ENCODE measurements at regions not wholly inside any gene's neighbourhood (a gene's known extent, or its start where the extent isn't known, plus 50 kb on each side); places are given as distances from the start of the nearest gene placed in this dataset.

DNA sequence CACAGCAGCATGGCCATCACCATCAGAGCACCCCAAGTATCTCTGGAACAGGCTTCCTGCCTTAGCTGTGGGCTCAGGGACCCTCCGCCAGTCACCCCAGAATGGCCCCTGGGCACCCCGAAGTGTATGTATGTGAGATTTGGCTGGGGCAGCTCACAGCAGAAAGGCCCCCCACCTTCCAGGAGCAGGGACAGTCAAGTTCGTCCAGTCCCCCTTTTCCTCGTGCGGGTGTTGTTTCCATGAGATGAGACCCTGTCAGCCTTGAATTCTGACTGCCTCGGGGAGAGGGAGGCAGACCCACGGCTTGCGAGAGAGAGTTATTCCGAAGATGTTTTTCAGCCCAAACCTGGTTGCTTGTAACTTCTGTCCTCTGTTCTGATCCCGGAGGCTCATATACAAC, 290.9 kb upstream of the HDAC4 start:
- no peak for DNase-seq (ENCODE audit: low read depth in 2 of 2)

DNA sequence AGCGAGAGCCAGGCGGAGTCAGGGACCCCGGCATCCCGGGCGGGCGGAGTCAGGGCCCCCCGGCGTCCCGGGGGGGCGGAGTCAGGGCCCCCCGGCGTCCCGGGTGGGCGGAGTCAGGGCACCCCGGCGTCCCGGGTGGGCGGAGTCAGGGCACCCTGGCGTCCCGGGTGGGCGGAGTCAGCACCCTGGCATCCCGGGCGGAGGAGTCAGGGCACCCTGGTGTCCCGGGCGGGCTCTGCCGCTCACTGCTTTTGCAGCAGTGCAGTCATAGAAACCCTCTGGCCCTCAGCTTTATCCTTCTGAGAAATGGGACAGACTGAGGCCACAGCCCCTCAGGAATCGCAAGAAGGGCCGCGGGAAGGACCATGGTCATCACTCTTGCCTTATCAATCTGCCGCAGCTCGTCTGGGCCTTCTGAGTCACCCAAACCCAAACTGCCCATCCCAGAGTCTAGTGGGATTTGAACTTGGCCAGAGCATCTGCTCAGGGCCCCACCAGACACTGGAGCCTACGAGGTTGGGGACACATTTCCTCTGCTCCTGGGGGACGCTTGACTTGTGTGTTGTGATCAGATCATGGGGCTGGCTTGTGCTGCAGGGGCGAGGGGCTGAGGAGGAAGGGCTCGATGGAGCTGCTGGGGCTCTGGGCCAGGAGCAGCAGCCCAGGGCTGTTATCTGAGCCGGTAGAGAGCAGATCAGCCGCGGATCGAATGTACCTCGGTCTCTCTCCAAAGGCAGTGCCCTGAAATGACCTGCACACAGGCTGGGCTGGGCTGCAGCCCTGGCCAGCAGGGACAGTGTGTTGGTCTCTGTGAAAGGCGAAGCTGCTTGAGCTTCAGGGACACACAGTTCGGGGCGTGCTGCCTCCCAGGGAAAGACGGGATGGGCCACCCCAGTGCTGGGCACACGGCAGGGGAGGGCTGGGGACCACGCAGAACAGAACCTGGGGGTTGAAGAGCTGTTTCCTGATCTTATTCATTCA, 290.1 kb upstream of the HDAC4 start:
- DNase-seq (ENCODE audit: low read depth in 2 of 2): no peak

DNA sequence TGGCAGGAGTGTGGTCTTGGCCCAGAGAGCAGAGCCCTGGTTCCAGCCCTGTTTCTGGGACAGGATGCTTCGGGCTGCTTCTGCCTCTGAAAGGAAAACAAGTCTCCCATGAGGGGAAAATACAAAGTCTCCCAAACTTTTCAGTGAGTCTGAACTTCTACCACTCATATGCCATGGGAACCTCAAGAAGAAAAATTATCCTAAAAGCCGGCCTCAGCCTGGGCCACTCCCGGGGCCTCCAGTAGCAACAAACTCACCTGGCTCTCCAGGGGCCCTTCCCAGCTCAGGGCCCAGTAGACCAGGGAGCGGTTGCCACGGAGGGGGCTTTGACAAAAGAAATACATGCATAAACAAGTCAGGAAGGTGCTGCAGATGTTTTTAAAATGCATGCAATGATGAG, 289.2 kb upstream of the HDAC4 start:
- no peak for DNase-seq (ENCODE audit: low read depth in 2 of 2)

DNA sequence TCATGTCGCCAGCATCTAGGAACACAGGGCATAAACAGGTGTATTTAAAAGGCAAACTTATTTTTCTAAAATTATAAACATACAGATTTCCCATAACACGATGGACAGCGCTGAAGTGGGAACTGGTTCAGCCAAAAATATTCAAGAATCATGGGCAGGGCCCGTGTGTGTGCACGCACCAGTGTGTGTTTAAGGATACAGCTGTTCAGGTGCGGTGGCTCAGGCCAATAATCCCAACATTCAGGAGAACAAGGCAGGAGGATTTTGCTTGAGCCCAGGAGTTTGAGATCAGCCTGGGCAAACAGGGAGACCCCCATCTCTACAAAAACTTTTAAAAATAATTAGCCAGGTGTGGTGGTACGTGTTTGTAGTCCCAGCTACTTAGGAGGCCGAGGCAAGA, 288.6 kb upstream of the HDAC4 start:
- no peak for DNase-seq (ENCODE audit: low read depth in 2 of 2)

DNA sequence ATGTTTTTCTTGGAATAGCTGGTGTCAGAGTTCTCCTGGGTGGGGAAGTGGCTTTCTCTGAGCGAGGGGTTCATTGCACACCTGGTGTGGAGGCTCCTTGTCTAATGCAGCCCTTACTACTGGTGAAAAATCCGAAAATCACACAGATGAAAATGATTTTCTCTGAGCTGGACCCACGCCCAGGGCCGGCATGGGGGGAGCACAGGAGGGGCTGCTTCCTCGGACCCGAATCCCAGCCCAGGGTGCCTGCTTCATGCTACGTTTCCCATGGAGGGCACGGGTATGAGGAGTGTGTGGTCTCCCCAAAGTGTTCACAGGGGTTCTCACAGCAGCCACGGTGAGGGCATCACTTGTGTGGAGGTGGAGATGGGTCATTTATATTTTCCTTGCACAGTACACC, 288.0 kb upstream of the HDAC4 start:
- DNase-seq (ENCODE audit: low read depth in 2 of 2): no peak

DNA sequence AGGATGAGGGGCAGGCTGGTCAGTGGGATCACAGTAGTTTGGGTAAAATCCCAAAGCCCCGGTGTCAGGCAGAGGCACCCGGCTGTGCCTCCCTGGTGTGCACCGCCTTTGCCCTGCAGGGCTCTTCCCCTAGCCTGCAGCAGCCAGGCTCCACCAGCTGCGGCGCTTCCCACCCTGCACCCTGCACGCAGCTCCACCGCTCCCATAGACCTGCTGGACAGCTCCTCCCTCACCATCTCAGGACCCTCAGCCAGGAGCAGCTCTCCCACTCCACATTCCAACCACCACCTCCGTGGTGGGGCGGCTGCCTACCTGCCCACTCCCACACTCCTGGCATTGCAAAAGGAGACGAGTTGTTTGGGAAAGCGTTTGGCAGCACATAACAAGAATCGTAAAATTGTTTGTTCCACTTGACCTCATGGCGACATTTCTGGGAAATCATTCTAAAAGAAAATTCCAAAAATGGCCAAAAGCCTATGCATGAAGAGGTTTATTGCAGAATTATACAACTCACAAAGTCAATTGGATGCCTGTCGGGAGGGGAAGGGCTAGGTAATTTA, 287.4 kb upstream of the HDAC4 start:
- no peak for DNase-seq (ENCODE audit: low read depth in 2 of 2)

DNA sequence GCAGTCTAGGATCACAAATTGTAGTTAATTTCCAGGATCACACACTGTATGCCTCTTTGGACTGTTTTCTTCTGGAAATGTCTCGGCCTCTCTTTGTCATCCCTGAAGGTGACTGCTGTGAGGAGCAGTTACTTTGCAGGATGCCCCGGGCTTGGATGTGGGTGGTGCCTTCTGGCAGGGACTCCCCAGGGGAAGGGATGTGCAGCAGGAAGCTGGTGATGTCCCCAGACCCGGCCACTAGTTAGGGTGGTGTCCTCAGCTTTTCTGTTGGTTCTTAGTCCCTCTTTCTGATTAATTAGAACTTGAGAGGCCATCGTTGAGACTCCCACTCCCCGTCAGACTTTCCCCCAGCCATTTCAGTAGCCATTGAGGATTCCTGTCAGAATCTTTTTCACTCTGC, 286.6 kb upstream of the HDAC4 start:
- no peak for DNase-seq (ENCODE audit: low read depth in 2 of 2)

DNA sequence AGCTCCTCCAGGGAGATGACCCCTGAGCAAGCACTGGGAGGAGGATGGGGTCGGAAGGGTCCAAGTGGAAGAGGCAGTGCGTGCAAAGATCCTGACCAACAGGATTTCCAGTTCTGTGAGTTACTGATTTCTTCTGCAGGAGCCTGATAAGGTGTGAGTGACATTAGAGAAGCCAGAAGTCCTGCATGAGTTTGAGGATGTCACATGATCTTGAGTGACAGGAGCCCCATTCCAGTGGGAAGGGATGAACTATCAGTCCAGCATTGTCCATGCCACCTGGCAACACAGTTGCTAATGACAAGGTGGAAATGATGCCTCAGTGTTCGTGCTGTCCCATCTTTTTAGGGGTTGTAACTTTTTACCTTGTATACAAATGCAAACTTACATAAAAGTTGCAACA, 285.1 kb upstream of the HDAC4 start:
- no peak for DNase-seq (ENCODE audit: low read depth in 2 of 2)

DNA sequence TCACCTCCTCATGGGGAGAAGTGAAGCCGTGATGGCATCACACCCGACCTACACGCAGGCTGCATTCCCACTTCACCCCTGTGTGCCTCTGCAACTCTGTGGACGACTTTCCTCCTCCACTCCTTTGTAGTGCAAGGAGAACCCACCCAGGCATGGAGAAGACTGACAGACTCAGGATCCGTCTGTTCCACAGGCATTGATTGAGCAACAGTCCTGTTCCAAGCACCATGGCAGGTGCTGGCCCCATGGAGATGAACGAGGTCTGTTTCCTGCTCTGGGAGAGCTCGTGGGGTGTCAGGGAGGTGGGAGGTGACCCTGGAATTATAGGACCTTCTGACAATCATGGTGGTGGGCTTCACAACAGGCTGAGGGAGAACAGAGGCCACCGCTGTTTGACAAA, 284.7 kb upstream of the HDAC4 start:
- DNase-seq (ENCODE audit: low read depth in 2 of 2): no peak

DNA sequence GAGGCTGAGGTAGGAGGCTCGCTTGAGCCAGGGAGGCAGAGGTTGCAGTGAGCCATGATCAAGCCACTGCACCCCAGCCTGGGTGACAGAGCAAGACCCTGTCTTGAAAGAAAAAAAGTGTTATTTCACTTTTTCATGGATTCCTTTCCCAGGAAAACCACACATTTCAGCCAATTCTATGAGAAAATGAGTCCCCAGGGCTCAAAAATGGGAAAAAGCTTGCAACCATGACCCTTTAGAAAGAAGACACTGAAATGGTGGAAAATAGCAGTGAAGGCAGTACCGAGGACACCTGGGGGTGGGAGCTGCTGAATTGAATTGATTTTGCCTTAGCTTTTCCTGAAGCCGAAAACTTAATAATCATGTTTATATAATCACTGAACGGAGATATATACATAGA, 284.2 kb upstream of the HDAC4 start:
- DNase-seq (ENCODE audit: low read depth in 2 of 2): no peak

DNA sequence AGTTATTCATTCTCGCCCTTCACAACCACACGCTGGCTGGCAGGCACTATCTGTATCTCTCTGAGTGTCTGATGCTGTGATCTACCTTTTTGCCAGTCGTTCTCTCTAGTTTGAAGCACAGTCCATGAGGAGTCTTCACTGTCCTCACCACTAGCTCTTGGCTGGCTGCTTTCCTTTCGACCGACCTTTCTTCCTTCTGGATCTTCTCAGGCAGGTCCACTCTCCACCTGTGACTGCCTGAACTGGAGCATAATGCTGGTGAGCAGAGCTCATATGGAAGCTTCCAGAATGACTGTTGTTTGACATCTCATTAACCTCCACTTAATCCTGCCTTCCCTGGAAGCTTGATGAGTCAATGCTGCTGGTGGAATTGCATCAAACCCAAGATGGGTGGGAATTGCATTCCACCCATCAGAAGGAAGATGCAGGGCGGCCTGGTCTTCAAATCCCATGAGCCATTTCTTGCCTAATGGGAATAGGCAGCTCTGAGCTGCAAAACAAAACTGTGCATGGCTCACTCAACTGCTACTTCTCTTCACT, 283.5 kb upstream of the HDAC4 start:
- no peak for DNase-seq (ENCODE audit: low read depth in 2 of 2)

DNA sequence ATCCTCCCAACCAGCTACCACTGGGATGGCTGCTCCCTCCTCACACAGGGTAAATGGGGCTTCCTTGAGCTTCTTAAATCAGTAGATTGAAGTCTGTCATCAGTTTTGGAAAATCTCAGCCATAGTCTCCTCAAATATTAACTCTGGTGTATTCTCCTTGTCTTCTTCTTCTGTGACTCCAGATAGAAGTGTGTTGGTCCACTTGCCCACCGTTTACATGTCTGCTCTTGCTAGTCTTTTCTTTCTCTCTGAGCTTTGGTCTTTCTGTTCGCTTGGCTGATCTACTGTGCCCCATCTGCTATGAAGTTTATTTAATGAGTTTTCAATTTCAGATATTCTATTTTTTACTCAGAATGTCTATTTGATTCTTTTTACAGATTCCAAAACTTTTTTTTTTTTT, 281.7 kb upstream of the HDAC4 start:
- DNase-seq (ENCODE audit: low read depth in 2 of 2): no peak

DNA sequence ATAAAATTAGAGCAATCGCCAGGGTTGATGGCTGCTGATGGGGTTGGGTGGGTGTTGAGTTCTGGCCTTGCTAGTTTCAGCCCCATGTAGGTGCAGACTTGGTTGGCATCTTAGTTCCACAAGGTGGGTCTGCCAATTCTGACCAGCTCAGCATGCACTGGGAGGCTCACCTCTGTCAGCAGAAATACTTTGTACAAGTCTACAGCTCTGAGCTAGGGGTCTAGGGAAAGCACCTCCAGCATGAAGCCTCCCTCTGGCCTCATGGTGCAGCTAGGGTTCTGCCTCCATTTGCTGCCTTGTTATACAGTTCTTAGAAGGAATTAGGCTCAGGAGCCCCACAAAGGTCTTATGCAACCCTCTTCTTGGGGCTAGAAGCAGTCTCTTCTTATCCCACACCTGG, 278.9 kb upstream of the HDAC4 start:
- DNase-seq (ENCODE audit: low read depth in 2 of 2): no peak

DNA sequence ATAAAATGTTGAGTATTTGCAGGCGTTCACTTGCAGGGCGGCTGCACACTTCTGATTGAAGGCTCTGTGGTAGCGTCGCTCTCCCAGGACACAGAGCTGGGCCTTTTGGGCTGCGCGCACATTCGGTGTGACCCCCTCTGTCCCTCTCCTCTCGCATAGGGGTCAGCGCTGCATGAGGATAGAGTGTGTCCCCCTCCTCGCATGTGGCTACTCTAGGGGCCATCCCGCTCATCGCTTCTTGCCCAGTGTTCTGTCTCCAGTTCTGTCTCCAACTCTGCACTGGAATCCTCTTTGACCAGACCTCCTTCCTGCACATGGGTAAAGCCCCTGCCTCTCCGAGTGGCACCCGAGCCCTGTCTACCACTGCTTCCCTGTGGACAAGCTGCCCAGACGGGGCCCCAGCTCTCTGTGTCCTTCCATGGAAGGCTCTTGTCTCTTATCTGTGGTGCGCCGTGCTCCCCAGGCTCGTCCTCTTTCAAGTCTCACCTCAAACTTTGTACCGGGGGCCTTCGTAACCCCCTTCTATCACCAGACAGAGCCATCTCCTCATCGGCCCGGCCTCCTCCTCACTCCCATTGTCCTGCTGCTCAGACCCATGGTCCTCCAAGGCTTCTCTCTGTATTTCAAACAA, 278.0 kb upstream of the HDAC4 start:
- DNase-seq (ENCODE audit: low read depth in 2 of 2): no peak

DNA sequence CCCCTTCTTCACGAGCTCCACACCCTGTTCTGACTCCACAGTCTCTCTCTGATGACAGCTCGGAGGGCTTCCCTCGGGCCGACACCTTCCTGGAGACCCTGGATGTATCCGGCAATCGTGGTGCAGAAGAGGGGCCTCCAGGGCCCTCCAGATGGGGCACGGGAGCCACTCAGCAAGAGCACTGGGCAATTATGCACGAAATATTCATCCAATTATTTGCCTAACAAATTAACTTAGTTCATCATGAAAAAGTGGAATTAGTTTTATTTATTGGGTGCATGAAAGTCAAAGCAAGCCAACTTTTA, 277.3 kb upstream of the HDAC4 start:
- no peak for DNase-seq (ENCODE audit: low read depth in 2 of 2)

DNA sequence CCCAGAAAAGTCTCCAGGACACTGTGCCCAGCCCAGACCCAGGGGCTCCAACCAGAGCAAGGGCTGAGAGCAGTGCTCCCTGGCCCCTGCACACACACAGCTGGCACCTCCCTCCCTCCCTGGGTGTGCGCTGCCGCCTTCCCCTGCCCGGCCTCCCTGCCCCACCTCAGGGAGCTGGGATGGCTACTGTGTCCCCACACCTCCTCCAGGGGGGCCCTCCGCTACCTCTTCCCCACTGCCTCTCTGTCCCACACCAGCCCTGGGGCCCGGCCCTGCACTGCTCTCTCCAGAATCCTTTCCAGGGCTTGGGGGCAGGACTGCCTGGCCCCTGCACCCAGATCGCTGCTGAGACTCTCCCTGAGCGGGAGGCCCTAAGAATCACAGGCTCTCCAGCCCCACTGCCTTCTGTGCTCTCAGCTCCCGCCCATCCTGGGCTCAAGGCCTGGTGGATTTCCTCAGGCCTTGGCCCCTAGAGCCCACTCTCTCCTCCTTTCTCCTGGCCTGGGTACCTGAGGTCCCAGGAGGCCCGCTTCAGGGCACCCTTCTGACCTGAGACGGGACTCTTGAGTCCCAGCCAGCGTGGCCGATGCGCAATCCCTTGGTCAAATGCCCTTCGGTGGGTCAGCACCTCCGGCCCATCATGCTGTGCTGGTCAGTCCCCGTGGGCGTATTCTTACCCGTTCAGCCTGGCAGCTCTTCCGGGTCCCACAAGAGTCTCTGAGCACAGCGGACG, 276.8 kb upstream of the HDAC4 start:
- no peak for DNase-seq (ENCODE audit: low read depth in 2 of 2)

DNA sequence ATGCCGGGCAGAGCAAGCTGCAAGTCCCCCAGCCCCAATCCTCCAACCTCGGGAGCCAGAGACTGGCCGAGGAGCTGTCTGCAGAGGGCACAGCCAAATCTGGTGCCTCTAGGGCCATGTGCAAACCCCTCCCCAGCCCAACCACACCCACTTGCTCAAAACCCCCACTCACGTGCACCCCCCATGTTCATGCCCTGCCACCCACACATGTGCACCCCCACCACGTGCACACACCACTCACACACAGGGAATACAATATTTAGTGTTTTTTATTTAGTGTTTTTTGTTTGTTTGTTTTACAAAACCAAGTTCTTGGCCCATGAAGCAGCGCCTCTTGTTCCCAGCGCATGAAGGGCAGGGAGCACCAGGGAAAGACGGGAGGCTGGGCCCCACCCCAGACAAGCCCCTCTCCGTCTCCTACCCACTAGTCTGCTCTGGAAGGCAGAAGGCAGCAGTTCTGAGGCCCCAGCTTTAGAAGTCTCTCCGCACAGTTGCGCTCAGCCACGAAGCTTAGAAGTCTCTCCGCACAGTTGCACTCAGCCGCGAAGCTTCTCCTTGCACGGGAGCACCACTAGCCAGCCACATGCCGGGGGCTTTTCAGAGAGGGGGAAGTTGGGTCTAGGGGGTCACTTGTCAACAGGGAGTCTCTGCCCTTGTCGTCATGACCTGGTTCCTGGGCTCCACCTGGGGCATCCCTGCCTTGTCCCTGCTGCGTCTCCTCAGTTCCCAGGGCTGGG, 276.1 kb upstream of the HDAC4 start:
- no peak for DNase-seq (ENCODE audit: low read depth in 2 of 2)

DNA sequence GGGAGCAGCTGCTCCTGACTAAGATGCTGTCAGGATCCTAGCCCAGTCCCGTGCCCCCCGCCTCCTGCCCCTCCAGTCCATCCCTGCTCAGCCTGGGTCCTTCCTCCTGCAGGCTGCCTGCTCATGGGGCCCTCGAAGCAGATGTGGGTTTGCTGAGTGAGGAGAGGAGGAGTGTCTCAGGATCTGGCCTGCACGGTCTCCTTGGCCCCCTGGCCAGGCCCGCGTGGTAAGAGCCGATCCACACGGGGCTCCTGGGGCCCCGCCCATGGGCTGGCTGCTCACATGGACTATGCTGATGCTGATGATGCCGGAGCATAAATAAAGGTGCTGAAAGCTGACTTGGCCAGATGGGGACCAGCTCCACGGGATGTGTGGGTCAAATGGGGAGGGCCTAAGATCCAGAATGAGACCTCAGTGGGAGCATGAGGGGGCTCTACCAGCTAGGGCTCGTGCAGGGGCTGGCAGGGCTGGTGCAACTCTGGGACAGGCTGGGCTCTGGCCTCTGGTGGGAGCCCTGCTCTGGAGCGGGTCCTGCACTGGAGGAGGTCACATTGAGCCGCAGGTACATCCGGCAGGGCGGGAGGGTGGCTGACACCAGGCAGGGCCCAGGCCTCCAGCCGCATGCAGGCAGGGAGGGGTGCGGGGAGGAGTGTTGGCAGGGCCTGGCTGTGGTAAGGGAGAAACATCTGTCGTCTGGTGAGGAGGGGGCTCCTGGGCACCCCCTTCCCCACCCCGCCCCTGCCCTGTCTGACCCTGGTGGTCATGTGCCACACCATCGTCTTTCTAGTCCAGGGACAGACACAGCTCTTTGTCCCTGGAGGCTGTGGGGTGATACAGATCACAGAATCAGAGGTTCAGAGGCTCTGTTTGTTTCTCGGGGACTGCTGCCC, 275.3 kb upstream of the HDAC4 start:
- no peak for DNase-seq (ENCODE audit: low read depth in 2 of 2)

DNA sequence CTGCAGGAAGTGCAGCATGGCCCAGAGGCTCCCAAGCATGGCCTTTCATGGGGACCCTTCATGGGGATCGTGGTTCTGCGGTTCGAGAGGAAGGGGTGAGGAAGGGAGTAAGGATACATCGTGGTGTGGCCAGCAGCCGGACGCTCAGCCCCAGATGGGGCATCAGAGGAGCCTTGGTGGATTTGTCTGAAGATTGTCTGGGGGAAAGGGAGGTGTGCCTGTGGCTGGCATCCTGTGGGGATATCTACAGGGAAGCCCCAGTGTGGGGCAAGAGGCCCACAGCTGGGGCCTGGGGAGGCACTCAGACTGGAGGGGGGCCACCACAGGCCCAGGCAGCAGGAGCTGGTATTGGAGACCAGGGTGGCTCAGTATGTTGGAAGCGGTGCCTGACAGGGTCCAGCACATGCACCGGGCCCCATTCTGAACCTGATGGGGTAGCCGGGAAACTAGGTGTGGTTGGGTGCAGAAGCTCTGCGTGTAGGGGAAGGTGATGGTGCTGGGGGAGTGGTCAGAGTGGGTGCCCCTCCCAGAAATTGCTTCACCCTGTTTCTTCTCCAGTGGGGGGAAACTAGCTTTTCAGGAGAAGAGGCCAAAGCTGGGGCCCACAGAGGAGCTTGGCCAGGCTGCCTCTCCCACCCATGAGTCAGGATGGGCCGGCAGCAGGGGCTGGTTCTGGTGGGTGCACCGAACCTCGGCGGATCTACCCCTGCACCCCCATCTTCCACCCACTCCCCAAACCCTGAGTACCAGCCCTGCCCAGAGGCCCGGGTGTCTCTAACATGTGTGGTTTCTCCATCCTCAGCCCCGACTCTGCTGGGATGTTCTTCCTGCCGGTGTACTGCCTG, 274.4 kb upstream of the HDAC4 start:
- no peak for DNase-seq (ENCODE audit: low read depth in 2 of 2)
